ENCODE measurements at regions not wholly inside any gene's neighbourhood (a gene's known extent, or its start where the extent isn't known, plus 50 kb on each side); places are given as distances from the start of the nearest gene placed in this dataset.

DNA sequence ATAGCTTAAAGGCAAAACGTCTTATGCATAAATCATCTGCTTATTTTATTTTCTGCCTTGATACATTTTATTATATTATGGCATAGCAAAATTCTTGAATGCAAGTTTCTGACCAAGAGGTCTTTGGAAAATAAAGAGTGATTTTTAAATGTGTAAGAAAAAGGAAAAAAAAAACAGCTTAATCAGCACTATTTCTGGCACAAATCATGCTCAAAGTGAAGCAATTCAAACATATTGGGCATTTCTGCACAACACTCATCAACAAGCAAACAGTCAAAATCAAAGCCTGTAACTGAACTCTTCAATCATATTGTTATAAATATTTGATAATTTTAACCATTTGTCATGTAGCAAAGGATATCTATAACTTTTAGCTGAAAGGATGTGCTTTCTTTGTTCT, 250.9 kb downstream of the PTPRC start:
- TF ChIP-seq, protein P1, sequence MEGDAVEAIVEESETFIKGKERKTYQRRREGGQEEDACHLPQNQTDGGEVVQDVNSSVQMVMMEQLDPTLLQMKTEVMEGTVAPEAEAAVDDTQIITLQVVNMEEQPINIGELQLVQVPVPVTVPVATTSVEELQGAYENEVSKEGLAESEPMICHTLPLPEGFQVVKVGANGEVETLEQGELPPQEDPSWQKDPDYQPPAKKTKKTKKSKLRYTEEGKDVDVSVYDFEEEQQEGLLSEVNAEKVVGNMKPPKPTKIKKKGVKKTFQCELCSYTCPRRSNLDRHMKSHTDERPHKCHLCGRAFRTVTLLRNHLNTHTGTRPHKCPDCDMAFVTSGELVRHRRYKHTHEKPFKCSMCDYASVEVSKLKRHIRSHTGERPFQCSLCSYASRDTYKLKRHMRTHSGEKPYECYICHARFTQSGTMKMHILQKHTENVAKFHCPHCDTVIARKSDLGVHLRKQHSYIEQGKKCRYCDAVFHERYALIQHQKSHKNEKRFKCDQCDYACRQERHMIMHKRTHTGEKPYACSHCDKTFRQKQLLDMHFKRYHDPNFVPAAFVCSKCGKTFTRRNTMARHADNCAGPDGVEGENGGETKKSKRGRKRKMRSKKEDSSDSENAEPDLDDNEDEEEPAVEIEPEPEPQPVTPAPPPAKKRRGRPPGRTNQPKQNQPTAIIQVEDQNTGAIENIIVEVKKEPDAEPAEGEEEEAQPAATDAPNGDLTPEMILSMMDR (IDR thresholded peaks at IDR 0.05; ENCODE audit: control extremely low read depth, extremely low read depth, low read depth, missing control alignments) = no peak
- ChIA-PET POLR2A (no interaction called here), CTCF (interaction anchor here (0.9 kb wide), 1 partner anchor 25 kb away, joined by 3 read pairs; no protein-coding TSS in a partner anchor)
- no peak for DNase-seq (ENCODE audit: extremely low spot score)

DNA sequence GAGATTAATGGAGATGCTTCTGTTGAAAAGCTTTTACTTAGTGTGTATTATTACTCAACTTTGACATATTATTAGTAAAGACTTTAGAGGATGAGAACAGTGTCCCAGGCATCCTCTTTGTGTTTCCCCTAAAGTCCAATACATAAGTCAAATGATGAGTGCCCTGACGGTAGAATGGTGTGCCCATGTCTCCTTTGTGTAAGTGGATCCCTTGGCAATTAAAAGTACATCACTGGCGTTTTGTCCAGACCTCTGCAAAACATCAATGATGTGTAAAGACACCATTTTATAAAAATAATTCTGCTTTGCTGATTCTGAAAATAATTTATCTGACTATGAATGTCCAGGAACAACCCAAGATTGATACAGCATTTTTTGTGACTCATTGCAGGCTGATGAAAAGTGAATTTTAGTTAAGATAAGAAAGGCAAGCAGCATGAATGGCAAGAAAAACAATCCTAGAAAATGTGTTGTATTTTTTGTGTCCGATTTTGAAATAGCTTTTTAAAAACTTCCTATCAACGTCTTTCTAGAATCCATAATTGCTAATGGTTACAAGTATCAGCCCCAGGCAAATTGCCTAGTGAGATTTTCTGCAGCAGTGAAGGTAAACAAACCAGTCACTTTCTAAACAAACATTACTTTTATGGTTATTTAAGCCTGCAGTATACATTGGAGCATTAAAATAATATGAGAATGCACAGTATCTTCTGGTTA, 251.5 kb downstream of the PTPRC start:
- no peak for DNase-seq (ENCODE audit: extremely low spot score)
- CTCF ChIA-PET = interaction anchor here (0.9 kb wide), 1 partner anchor 24 kb away, joined by 3 read pairs; no protein-coding TSS in a partner anchor
- TF ChIP-seq, protein P1 (IDR thresholded peaks at IDR 0.05; ENCODE audit: control extremely low read depth, extremely low read depth, low read depth, missing control alignments) = no peak
- POLR2A ChIA-PET = no interaction called here

DNA sequence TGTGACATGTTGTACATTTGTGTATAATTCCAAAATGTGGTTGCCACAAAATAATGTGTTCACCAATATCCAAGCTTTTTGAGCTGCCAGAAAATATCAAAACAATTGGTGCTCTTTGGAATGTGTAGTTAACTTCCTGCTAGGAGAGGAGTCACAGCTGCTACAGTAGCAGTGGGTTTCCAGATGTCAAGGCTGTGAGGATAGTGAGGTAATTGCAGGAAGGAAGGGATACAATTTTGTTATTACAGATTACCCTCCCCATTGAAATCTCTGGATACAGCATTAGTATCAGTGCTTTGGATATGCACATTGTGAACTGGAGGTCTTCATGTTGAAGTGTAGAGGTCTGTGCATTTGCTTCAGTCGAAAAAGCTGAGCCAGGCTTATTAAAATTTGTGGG, 253.2 kb downstream of the PTPRC start:
- DNase-seq (ENCODE audit: extremely low spot score) = no peak
- POLR2A ChIA-PET = no interaction called here
- CTCF ChIA-PET = interaction anchor here (1.7 kb wide), 1 partner anchor 11 kb away, joined by 8 read pairs; no protein-coding TSS in a partner anchor
- TF ChIP-seq, protein P1 (IDR thresholded peaks at IDR 0.05; ENCODE audit: control extremely low read depth, extremely low read depth, low read depth, missing control alignments) = no peak

DNA sequence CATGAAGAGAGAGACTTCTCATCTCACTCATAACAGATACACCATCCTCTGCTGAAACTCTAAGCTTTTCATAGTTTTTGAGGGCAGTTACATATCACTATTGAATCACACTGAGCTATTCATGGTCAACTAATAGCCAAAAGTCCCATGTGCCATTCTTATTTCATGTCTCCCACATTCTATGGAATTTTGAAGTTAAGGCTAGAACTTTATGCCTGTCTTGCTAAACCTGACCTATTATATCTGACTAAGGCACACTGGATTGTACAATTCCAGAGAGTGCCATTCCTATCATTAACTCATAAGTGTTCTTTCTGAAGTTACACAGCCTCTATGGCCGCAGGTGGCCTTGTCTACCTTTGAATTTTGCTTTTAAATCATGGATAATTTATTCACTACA, 254.3 kb downstream of the PTPRC start:
- TF ChIP-seq, protein P1 (IDR thresholded peaks at IDR 0.05; ENCODE audit: control extremely low read depth, extremely low read depth, low read depth, missing control alignments) = no peak
- CTCF ChIA-PET = interaction anchor here (1.7 to 3.3 kb wide), 2 partner anchors 10 to 13 kb away, joined by 8 to 12 read pairs; no protein-coding TSS in a partner anchor
- DNase-seq (ENCODE audit: extremely low spot score) = no peak
- POLR2A ChIA-PET = no interaction called here

DNA sequence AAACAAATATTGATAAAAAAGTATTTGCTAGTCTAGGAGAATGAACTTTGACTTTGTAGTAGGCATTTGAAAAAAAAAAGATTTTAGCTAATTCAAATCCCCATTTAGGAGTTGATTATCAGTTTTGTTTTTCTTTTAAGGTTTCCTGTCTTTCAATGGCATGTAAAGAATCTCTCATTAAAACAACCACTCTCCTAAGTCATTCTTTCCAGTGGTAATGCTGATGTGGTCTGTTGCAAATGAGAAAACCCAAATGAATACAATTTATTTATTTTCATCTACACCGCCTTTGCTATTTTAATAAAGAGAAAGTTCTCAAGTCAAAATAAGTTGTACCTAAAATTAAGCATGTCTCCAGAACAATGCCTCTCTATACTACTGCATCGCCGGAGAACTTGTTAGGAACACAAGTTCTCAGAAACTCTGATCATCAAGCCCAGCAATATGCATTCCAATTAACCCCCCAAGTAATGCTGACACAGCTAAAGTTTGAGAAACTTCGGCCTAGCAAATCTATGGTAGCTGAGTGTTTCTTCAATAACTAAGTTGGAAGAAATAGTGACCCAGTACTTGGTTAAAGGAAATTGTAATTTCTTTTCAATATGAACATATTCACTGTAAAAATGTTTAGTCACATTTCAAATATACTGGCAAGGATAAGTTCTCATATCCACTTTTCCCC, 255.1 kb downstream of the PTPRC start:
- no peak for DNase-seq (ENCODE audit: extremely low spot score)
- TF ChIP-seq, protein P1 (IDR thresholded peaks at IDR 0.05; ENCODE audit: control extremely low read depth, extremely low read depth, low read depth, missing control alignments) = no peak
- ChIA-PET POLR2A (no interaction called here), CTCF (interaction anchor here (1.8 to 3.3 kb wide), 2 partner anchors 12 to 350 kb away, joined by 3 to 12 read pairs; no protein-coding TSS in a partner anchor)

DNA sequence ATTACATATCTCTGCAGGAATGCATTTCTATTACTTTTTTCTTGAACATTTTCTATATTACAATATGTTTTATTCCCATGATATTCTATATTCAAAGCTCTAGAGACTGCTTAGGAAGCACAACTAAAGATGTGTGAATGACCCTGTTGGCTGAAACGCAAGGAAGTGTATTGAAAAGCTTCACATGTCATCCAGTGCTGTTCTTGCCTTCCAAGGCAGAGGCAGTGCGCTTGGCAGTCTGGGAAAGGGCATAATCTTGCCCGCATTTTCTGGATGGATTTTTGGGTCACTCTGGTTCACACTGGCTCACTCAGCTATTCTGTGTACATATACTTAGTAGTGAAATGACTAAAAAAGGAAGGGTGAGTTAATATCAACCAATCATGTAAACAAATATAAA, 262.4 kb downstream of the PTPRC start:
- POLR2A ChIA-PET = no interaction called here
- TF ChIP-seq, protein P1 (IDR thresholded peaks at IDR 0.05; ENCODE audit: control extremely low read depth, extremely low read depth, low read depth, missing control alignments) = no peak
- CTCF ChIA-PET = no interaction called here
- DNase-seq (ENCODE audit: extremely low spot score) = no peak
